Fibroblast of the conjunctiva (primary cell): ENCODE measurements at regions not wholly inside any gene's neighbourhood (a gene's known extent, or its start where the extent isn't known, plus 50 kb on each side); places are given as distances from the start of the nearest gene placed in this dataset.
"Not testable (repeated sequence)": the region's sequence is repeated elsewhere in the genome, so short reads cannot be mapped to it uniquely, and the experiment has no call there.

Source experiments
- DNase-seq: peaks from one replicate; pipeline ENCODE4 v3.0.0-alpha.2; 2010; ENCODE audit warnings: low read depth

DNA sequence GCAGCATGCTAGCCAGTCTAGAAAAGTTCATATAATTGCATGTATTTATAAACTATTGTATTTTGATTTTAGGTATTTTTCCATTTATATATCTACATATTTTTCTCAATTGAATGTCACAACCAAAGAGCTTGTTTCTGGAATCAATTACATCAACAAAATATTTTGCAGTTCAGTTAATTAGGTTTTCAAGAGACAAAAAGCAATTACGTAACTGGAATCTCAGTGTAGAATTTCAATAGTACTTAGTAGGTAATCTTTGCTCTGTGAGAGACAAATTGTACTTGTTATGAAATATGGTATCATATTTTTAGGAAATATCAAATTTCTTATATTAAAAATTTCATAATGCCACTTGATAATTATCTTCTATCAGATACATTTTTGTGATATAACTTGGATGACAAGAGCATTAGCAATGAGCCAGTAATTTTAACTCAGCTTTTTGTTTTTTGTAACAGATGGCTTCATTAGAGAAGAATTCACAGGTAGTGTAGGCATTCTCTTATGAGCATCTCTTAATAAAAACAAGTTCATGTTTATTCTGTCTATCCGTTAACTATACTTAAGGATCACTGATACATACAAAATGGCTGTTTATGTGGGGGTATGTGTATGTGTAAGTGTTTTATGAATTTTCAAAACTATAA lies 774.7 kb downstream of the C12orf50 start:
- DNase-seq: no peak

DNA sequence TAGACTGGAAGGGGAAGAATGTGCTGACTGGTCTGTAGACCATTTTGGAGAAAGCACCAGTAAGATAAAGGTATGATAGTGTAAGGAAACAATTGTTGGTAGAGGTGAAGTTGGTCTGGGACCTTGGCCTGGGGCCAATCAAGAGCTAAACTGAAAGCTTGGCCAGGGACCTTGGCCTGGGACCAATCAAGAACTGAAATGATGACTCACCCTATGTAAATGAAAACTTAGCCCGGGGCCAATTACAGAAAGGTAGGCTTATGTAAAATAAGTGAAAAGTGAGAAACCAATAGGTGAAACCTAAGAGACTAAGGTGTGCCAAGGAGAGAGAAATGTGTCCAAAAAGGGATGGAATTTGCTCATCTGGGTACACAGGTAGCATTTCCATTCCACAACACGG lies 776.0 kb downstream of the C12orf50 start:
- peak; percentile 9 for DNase-seq

GRCh38 chr12:87246726-87247125 lies 782.5 kb downstream of the C12orf50 start:
- no peak for DNase-seq

DNA sequence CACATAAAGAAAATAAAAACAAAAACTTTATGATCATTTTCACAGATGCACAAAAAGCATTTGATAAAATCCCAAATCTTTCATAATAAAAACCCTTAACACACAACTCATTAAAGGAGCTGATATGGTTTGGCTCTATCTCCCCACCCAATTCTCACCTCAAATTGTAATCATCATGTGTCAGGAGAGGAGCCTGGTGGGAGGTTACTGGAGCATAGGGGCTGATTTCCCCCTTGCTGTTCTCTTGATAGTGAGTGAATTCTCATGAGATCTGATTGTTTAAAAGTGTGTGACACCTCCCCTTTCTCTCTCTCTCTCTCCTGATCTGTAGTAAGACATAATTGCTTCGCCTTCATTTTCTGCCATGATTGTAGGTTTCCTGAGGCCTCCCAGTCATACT lies 790.7 kb downstream of the C12orf50 start:
- DNase-seq: no peak

GRCh38 chr12:87234898-87235297 lies 794.3 kb downstream of the C12orf50 start:
- DNase-seq: no peak

DNA sequence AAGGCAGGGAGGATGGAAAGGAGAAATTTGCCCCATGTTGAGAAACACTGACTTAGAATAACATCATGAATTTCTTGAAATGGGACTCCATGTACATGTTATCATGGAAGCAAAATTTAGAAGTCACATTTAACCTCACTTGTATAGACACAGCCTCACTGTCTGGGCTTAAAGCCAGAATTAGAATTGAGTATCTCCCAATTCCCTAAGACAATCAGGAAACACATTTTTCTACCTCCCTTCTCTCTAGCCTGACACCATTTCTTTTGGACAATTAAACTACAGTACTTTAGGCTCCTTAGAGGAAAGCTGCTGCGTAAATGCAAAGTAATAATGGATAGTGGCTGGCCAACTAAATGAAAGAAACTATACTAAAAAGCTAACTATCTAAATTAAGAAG lies 795.5 kb downstream of the C12orf50 start:
- no peak for DNase-seq

DNA sequence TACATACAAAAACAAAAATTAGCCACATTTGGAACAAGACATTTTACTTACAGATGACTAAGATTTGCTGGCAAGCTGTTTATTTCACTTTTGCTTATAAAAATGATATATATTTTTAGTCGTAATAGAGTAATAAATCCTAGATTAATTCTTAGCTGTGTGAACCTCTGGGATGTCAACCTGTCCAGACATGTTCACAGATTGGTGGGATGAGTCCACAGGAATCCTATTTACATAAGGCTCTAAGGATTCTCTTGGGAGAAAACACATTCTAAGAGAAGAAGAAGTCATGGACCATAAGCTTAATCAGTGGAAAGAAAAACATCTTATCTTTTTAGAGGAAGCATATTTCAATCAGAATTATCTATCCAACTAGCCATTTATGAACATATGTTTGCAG lies 797.4 kb downstream of the C12orf50 start:
- DNase-seq: no peak

DNA sequence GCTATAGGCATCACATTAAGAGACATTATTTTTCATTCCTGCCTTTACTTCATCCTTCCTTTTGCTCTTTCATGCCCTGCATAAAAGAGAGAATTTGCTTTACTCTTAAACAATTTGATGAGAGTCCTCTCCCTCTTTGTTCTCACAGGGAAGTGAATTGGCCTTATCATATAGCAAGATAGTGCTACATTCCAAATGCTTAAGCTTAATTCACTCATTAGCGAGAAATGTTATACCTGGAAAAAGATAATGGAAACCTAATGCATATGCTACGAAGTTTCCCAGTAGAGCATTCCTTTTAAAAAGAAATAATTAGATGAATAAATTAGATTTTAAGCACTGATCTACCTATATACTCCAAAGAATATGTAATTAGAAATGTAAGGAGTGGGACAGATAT lies 798.8 kb downstream of the C12orf50 start:
- no peak for DNase-seq

- no peak for DNase-seq
Observed at GRCh38 chr12:87227162-87227561, 802.0 kb downstream of the C12orf50 start.

- DNase-seq: peak; percentile 8
Observed at GRCh38 chr12:87217491-87217890, 811.7 kb downstream of the C12orf50 start.

DNA sequence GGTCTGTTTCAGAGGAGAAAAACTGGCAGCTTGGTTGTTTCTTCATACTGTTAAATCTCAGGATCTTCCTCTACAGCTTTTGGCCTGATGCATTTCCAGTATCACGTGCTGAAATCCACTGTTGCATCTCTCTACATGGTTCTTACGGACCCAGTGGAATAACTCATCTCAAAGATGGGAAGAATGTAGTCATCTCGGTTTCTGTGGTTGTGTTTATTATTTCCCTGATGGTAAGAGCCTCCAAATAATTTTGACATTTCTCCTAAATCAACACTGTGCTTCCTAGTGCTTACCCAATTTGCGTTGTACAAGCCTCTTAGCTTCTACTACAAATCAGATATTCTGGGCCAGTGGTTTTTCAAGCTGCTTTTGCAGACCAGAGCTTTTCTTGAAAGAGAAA lies 812.8 kb downstream of the C12orf50 start:
- DNase-seq: peak; percentile 68

DNA sequence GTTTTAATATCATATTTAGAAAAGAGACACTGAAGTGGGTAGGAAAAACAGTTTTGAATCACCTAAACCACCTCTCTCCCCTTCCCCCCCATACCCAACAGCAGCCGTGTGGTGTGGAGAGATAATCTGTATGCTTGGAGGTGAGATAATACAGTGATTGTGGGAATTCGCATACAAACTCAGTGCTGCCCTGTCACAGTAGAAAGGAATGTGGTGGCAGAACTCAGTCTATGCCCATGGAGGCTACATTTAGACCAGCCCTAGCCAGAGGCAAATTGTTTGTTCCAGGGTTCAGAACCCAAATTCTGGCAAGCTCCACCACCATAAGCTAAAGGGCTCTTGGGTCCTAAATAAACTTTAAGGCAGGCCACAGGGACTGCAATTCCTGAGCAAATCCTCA lies 827.0 kb downstream of the C12orf50 start:
- no peak for DNase-seq

GRCh38 chr12:87201598-87201997 lies 827.6 kb downstream of the C12orf50 start:
- DNase-seq: no peak

DNA sequence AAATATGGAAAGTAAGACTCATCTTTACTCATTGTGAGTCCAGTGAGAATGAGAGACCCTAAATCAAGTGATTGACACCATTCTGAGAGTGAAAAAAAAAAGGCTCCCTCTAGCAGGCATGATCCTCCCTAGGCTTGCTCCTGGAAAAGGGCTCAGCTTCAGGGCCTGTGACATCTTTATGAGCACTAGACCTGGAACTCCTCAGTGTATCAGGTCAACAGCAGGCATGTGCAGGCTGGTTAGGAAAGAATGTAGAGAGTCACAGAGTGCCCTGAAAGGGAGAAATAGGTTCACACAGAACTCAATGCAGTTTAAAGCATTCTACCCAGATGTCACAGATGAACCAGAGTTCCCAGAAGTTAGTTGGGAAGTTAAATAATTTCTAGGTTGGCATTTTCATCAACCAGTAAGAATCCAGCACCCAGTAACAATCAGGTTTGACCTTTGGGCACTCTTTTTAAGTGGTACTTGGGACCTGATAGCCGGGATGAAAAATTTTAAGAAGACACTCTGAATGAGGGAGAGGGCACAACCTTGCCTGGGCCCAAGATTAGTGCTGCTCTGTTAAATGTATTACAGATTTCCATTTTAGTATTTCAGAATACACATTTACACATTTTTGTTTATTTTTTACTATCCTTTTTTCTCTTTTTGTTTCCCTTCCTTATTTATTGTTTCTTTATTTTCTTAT lies 828.8 kb downstream of the C12orf50 start:
- no peak for DNase-seq

- DNase-seq: no peak
Observed at GRCh38 chr12:87198181-87198580, 831.0 kb downstream of the C12orf50 start.

- DNase-seq: peak; percentile 17
Observed at GRCh38 chr12:87196321-87196720, 832.9 kb downstream of the C12orf50 start.

DNA sequence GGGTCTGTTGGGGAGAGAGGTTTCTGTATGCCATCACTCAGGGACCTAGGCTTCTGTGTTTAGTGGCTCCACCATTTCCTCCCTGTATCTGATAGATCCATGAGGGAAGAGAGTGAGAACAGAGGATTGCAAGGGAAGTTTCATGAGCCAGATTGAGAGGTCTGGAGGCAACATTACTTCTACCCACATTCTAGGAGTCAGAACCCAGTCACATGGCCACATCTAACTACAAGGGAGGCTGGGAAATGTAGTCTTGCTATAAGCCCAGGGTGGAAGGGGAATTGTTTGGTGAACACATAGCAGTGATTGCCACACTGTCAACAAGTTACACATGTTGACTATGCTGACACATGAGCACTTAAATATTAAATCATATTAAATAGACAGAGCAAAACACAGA lies 834.8 kb downstream of the C12orf50 start:
- DNase-seq: not testable (repeated sequence)

GRCh38 chr12:87185367-87185766 lies 843.8 kb downstream of the C12orf50 start:
- no peak for DNase-seq

GRCh38 chr12:87182696-87183233 lies 846.4 kb downstream of the C12orf50 start:
- no peak for DNase-seq

- no peak for DNase-seq
Observed at GRCh38 chr12:87171356-87171755, 857.8 kb downstream of the C12orf50 start.

DNA sequence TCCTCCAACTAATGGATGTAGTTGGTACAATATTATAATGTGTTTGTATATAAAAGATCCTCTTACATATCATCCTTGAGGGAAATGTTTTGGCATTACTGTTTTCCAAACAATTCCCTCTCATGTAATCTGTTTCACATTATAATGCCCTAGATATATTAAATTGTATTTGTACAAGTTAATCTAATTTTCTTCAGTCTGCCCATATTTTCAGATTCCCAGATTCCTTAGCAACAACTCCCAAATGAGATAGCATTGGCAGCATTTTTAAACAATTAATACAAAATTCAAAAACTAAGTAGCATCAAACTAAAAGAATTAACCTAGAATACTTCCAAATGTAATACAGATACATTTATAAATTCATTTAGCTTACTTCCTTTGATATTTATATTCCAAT lies 860.2 kb downstream of the C12orf50 start:
- no peak for DNase-seq

DNA sequence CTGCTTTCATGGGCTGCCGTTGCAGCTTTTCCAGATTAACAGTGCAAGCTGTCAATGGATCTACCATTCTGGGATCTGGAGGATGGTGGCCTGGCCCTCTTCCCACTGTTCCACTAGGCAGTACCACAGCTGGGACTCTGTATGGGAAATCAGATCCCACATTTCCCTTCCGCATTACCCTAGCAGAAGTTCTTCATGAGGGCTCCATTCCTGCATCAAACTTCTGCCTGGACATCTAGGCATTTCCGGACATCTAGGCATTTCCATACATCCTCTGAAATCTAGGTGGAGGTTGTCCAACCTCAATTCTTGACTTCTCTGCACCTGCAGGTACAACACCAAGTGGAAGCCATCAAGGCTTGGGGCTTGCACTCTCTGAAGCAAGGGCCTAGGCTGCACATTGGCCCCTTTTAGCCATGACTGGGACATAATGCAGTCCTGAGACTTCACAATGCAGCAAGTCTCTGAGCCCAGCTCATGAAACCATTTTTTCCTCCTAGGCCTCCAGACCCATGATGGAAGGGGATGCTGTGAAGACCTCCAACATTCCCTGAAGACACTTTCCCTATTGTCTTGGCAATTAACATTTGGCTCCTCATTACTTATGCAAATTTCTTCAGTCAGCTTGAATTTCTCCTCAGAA lies 863.3 kb downstream of the C12orf50 start:
- no peak for DNase-seq

- DNase-seq: no peak
Observed at GRCh38 chr12:87163122-87163521, 866.1 kb downstream of the C12orf50 start.
